ENCODE measurements at regions not wholly inside any gene's neighbourhood (a gene's known extent, or its start where the extent isn't known, plus 50 kb on each side); places are given as distances from the start of the nearest gene placed in this dataset.

DNA sequence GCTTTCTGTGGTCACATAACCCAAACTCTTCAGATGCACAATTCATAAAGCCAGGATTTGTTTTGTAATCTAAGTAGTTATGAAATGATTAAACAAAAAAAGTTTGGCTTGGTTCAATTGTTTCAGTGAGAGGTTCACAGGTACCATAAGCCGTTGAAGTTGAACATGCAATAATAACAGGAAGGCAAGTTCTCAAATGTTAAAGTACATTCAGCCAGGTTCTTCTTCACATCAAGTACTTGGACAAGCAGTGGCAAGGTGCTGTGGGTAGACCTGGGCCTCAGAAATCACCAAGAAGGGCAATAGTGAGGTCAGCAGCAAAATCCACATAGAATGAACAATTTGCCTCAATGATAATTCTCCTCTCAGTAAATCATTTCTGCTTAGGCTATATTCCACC, 175.5 kb downstream of the EPM2A start:
- TF ChIP-seq, protein P1, sequence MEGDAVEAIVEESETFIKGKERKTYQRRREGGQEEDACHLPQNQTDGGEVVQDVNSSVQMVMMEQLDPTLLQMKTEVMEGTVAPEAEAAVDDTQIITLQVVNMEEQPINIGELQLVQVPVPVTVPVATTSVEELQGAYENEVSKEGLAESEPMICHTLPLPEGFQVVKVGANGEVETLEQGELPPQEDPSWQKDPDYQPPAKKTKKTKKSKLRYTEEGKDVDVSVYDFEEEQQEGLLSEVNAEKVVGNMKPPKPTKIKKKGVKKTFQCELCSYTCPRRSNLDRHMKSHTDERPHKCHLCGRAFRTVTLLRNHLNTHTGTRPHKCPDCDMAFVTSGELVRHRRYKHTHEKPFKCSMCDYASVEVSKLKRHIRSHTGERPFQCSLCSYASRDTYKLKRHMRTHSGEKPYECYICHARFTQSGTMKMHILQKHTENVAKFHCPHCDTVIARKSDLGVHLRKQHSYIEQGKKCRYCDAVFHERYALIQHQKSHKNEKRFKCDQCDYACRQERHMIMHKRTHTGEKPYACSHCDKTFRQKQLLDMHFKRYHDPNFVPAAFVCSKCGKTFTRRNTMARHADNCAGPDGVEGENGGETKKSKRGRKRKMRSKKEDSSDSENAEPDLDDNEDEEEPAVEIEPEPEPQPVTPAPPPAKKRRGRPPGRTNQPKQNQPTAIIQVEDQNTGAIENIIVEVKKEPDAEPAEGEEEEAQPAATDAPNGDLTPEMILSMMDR (IDR thresholded peaks at IDR 0.05) = no peak
- no peak for TF ChIP-seq ZFX (IDR thresholded peaks at IDR 0.05; ENCODE audit: borderline replicate concordance)

Measured in 22Rv1 (cell line).